Kidney capillary endothelial cell (primary cell): ENCODE measurements at regions not wholly inside any gene's neighbourhood (a gene's known extent, or its start where the extent isn't known, plus 50 kb on each side); places are given as distances from the start of the nearest gene placed in this dataset.
"Not testable (repeated sequence)": the region's sequence is repeated elsewhere in the genome, so short reads cannot be mapped to it uniquely, and the experiment has no call there.

ENCODE experiments used
- DNase-seq: peaks from one replicate; pipeline ENCODE4 v3.0.0-alpha.2; 2018; ENCODE audit warnings: low spot score

DNA sequence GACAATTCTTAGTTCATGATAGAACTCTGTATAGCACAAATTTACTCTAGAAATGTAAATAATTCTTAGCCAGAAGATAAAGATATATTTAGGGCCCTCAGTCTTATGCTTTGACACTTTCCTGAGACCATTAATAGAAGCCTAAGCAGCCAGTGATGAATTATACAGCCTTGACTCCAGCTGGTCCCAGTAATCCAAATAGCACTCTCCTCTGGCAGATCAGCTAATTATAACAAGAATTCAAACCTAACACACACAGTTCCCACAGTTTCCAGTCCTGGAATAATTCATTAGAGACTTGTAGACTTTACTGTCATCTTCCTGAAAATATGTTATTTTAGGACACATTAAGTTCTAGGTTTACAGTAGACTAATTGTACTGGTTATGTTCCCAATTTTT, 50.4 kb downstream of the SHOC1 start:
- DNase-seq: no peak

DNA sequence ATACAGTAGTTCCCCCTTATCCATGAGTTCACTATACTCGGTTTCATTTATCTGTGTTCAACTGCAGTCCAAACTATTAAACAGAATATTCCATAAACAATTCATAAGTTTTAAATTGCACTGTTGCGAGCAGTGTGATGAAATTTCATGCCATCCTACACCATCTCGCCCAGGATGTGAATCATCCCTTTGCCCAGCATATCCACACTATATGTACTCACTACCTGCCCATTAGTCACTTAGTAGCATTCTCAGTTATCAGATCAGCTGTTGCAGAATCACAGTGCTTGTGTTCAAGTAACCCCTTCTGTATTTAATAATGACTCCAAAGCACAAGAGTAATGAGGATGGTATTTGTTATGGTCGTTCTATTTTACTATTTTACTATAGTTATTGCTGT, 51.5 kb downstream of the SHOC1 start:
- peak; percentile 21 for DNase-seq

DNA sequence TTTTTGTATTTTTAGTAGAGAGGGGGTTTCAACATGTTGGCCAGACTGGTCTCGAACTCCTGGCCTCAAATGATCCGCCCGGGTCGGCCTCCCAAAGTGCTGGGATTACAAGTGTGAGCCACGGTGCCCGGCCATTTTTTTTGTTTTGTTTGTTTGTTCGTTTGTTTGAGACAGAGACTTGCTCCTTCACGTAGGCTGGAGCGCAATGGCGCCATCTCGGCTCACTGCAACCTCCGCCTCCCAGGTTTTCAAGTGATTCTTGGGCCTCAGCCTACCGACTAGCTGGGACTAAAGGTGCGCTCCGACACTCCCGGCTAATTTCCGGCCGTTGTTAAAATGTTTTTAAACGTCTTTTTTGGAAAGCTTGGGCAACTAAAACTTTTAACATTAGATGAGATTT, 54.0 kb downstream of the SHOC1 start:
- DNase-seq: no peak

DNA sequence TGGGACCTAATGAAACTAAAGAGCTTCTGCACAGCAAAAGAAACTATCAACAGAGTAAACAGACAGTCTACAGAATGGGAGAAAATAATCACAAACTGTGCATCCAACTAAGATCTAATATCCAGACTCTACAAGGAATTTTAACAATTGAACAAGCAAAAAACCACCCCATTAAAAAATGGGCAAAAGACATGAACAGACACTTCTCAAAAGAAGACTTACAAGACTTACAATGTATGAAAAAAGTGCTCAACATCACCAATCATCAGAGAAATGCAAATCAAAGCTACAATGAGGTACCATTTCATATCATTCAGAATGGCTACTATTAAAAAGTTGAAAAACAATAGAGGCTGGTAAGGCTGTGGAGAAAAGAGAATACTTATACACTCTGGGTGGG, 58.0 kb downstream of the SHOC1 start:
- no peak for DNase-seq

DNA sequence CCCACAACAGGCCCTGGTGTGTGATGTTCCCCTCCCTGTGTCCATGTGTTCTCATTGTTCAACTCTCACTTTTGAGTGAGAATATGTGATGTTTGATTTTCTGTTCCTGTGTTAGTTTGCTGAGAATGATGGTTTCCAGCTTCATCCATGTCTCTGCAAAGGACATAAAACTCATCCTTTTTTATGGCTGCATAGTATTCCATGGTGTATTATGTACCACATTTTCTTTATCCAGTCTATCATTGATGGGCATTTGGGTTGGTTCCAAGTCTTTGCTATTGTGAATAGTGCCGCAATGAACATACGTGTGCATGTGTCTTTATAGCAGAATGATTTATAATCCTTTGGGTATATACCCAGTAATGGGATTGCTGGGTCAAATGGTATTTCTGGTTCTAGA, 59.4 kb downstream of the SHOC1 start:
- not testable (repeated sequence) for DNase-seq

DNA sequence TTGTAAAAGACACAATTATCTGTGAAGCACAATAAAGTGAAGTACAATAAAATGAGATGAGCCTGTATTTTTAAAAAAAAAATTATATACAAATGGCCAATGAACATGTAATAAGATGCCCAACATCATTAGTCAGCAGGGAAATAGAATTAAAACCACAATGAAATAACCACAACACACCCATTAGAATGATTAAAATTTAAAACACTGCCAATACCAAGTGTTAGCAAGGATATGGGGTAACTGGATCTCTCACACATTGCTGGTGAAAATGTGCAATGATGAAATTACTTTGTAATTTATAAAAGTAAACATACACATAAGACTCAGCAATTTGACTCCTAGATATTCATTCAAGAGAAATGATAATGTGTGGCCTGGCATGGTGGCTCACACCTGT, 62.8 kb downstream of the SHOC1 start:
- DNase-seq: no peak

DNA sequence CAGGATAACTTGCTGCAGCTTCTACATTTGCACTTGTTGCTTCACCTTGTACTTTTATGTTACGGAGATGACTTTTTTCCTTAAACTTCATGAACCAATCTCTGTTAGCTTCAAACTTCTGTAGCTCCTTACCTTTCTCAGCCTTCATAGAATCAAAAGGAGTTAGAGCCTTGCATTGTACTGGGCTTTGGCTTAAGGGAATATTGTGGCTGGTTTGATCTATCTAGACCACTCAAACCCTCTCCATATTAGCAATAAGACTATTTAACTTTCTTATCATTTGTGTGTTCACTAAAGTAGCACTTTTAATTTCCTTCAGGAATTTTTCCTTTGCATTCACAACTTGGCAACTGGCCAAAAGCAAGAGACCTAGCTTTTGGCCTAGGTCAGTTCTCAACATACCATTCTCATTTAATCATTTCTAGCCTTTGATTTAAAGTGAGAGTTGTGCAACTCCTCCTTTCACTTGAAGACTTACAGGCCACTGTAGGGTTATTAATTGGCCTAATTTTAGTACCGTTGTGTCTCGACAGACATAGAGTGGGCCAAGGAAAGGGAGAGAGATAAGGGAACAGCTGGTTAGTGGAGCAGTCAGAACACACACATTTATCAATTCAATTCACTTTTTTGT, 63.7 kb downstream of the SHOC1 start:
- DNase-seq: no peak

DNA sequence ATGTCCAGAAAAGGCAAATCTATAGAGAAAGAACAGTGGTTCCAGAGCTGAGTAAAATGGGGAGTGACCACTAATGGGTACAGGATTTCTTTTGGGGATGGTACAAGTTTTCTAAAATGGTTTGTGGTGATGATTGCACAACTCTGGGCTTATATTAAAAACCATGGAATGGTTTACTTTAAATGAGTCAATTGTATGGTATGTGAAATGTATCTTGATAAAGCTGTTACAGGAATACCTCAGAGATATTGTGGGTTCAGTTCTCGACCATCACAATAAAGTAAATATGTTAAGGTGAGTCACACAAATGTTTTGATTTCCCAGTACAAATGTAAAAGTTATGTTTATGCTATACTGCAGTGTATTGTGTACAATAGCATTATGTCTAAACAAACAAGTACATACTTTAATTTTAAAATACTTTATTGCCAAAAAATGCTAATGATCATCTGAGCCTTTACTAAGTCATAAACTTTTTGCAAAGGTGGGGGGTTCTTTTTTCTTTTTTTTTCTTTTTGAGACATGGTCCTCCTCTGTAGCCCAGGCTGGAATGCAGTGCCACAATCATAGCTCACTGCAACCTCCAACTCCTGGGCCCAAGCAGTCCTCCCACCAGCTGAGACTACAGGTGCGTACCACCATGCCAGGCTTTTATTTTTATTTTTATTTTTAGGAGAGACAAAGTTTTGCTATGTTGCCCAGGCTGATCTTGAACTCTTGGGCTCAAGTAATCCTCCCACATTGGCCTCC, 65.9 kb downstream of the SHOC1 start:
- DNase-seq: peak; percentile 2

DNA sequence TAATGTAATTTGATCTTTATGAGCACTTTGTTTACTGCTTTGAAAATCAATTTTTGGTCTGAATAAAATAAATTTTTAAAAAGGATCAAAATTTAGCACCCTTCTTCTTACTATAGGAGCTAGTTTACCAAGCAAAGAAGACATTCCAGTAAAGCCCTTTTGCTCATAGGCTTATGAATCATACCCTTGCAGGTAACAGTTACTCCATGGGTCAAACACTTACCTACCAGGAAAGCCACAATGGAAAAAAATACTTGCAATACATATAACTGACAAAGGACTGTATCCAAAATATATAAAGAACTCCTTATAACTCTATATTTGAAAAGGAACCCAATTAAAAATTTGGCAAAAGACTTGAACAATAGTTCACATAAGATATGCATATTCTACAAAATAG, 66.6 kb downstream of the SHOC1 start:
- no peak for DNase-seq

DNA sequence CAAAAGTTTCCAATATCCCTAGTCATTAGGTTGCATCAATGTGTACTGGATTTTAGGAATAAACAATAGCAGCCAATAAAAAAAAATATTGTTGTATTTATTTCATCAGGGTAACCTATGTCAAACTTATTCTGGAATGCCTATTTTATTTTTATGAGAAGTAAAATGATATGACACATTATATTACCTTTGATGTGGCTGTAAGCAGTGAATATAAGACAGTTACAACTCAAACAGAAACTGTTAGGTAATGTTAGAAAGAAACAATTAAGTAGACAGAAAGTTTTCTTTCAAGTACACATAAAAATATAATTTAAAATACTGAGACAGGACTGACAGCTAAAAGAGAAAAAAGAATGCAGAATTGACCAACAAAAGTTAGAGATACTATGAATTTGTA, 65.5 kb downstream of the GNG10 start:
- no peak for DNase-seq

DNA sequence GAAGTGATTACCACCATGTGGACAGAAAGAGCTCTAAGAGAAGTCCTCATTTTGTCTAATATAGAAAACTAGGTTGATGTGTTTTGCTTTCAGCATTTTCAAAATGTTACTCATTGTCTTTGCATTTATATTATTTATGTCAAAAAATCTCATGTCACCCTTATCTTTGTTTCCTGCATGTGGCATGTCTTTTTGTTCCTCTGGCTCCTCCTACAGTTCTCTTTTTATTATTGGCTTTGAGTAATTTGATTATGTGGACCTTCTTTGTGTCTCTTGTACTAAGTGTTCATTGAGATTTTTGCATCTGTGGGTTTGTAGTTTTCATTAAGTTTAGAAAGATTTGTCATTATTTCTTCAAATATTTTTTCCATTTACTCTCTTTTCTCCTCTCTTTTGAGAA, 58.8 kb downstream of the GNG10 start:
- DNase-seq: no peak
